ENCODE measurements at regions not wholly inside any gene's neighbourhood (a gene's known extent, or its start where the extent isn't known, plus 50 kb on each side); places are given as distances from the start of the nearest gene placed in this dataset.
A peak's percentile ranks its signal among the peaks of the same experiment; 100 is the strongest.
"Not testable (repeated sequence)": the region's sequence is repeated elsewhere in the genome, so short reads cannot be mapped to it uniquely, and the experiment has no call there.

DNA sequence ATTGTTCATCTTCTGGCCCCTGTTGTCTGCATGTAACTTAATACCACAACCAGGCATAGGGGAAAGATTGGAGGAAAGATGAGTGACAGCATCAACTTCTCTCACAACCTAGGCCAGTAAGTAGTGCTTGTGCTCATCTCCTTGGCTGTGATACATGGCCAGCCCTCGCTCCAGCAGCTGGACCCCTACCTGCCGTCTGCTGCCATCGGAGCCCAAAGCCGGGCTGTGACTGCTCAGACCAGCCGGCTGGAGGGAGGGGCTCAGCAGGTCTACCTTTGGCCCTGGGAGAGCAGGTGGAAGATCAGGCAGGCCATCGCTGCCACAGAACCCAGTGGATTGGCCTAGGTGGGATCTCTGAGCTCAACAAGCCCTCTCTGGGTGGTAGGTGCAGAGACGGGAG, 268.8 kb downstream of the OR4F29 start:
- CTCF ChIA-PET; H3K4me3 ChIP-seq; FAIRE-seq; H3K9me3 ChIP-seq; H3K4me1 ChIP-seq; POLR2A ChIA-PET; H3K4me2 ChIP-seq; H3K27ac ChIP-seq; DNase-seq (ENCODE audit: low read depth in 1 of 2, low spot score in 1 of 2); ATAC-seq: not testable (repeated sequence)
- WGBS (ENCODE audit: missing lambda C conversion rate): 86% methylated on average over 3 of the region's 7 CpGs

- H3K4me2 ChIP-seq, POLR2A ChIA-PET, H3K9me3 ChIP-seq, FAIRE-seq, H3K27ac ChIP-seq, H3K4me1 ChIP-seq, H3K4me3 ChIP-seq, CTCF ChIA-PET: not testable (repeated sequence)
- ATAC-seq (peak; percentile 42 to 47; a peak in 3 of 6 replicates), DNase-seq (ENCODE audit: low read depth in 1 of 2, low spot score in 1 of 2) (peak in 1 of 2 experiments; percentile 82)
- TF ChIP-seq, protein P1, sequence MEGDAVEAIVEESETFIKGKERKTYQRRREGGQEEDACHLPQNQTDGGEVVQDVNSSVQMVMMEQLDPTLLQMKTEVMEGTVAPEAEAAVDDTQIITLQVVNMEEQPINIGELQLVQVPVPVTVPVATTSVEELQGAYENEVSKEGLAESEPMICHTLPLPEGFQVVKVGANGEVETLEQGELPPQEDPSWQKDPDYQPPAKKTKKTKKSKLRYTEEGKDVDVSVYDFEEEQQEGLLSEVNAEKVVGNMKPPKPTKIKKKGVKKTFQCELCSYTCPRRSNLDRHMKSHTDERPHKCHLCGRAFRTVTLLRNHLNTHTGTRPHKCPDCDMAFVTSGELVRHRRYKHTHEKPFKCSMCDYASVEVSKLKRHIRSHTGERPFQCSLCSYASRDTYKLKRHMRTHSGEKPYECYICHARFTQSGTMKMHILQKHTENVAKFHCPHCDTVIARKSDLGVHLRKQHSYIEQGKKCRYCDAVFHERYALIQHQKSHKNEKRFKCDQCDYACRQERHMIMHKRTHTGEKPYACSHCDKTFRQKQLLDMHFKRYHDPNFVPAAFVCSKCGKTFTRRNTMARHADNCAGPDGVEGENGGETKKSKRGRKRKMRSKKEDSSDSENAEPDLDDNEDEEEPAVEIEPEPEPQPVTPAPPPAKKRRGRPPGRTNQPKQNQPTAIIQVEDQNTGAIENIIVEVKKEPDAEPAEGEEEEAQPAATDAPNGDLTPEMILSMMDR (IDR thresholded peaks at IDR 0.05): 0 out of 3 replicates have a peak, but pooled peaks have one; percentile 6
- WGBS (ENCODE audit: missing lambda C conversion rate): 77% methylated on average over 26 of the region's 79 CpGs
These were observed 269.9 kb downstream of the OR4F29 start for GRCh38 chr1:181247-182216.

- H3K4me3 ChIP-seq; H3K4me1 ChIP-seq; DNase-seq (ENCODE audit: low read depth in 1 of 2, low spot score in 1 of 2); H3K4me2 ChIP-seq; FAIRE-seq; H3K27ac ChIP-seq; CTCF ChIA-PET; H3K9me3 ChIP-seq; POLR2A ChIA-PET: not testable (repeated sequence)
- peak; percentile 19 to 29; a peak in 2 of 6 replicates for ATAC-seq
- 100% methylated on average over 8 of the region's 28 CpGs for WGBS (ENCODE audit: missing lambda C conversion rate)
These were observed 270.7 kb downstream of the OR4F29 start for GRCh38 chr1:180749-181205.

GRCh38 chr1:138842-139241, 312.6 kb downstream of the OR4F29 start:
- H3K27ac ChIP-seq; ATAC-seq; CTCF ChIA-PET; FAIRE-seq; POLR2A ChIA-PET; H3K4me3 ChIP-seq; DNase-seq (ENCODE audit: low read depth in 1 of 2, low spot score in 1 of 2); H3K4me1 ChIP-seq; H3K4me2 ChIP-seq; H3K9me3 ChIP-seq: not testable (repeated sequence)
- WGBS (ENCODE audit: missing lambda C conversion rate): 93% methylated on average over 4 of the region's 4 CpGs

- FAIRE-seq; CTCF ChIA-PET; H3K27ac ChIP-seq; POLR2A ChIA-PET; H3K4me3 ChIP-seq; ATAC-seq; H3K4me2 ChIP-seq; DNase-seq (ENCODE audit: low read depth in 1 of 2, low spot score in 1 of 2); H3K4me1 ChIP-seq; H3K9me3 ChIP-seq: not testable (repeated sequence)
- WGBS (ENCODE audit: missing lambda C conversion rate): 90% methylated on average over 4 of the region's 16 CpGs
These were observed 313.8 kb downstream of the OR4F29 start for GRCh38 chr1:137664-138063.

GRCh38 chr1:136344-136932, 315.0 kb downstream of the OR4F29 start:
- POLR2A ChIA-PET; H3K9me3 ChIP-seq; H3K4me3 ChIP-seq; H3K4me2 ChIP-seq; H3K27ac ChIP-seq; H3K4me1 ChIP-seq; CTCF ChIA-PET; DNase-seq (ENCODE audit: low read depth in 1 of 2, low spot score in 1 of 2); ATAC-seq; FAIRE-seq: not testable (repeated sequence)
- 95% methylated on average over 8 of the region's 34 CpGs for WGBS (ENCODE audit: missing lambda C conversion rate)

DNA sequence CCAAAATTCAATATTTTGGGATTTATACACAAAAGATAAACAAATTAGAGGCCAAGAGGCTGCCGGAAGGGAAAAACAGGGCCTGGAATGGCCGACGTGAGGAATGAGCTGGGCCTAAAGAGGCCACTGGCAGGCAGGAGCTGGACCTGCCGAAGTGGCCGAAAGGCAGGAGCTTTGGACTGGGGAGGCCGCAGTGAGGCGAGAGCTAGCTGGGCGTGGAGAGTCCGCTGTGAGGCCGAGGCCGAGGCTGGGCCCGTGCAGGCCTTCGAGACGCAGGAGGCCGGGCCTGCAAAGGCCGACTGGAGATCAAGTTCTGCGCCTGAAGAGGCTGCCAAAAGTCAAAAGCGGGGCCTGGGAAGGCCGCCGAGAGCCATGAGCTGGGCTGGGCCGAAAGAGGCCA, 316.5 kb downstream of the OR4F29 start:
- DNase-seq (ENCODE audit: low read depth in 1 of 2, low spot score in 1 of 2); ATAC-seq; H3K27ac ChIP-seq; FAIRE-seq; H3K4me3 ChIP-seq; CTCF ChIA-PET; H3K4me1 ChIP-seq; POLR2A ChIA-PET; H3K9me3 ChIP-seq; H3K4me2 ChIP-seq: not testable (repeated sequence)
- 94% methylated on average over 21 of the region's 21 CpGs for WGBS (ENCODE audit: missing lambda C conversion rate)
